ENCODE measurements at regions not wholly inside any gene's neighbourhood (a gene's known extent, or its start where the extent isn't known, plus 50 kb on each side); places are given as distances from the start of the nearest gene placed in this dataset.

GRCh38 chr1:222047366-222047765 is 305.5 kb upstream of the DUSP10 start:
- no peak for TF ChIP-seq EZH2phosphoT487 (IDR thresholded peaks at IDR 0.05; ENCODE audit: borderline replicate concordance, low read length)
- no peak for TF ChIP-seq CTCF (IDR thresholded peaks at IDR 0.05; ENCODE audit: low read depth, low read length, poor library complexity, severe bottlenecking)
